ENCODE measurements at regions not wholly inside any gene's neighbourhood (a gene's known extent, or its start where the extent isn't known, plus 50 kb on each side); places are given as distances from the start of the nearest gene placed in this dataset.

- Histone ChIP-seq H3K27me3 (no peaks in the 10 kb centered on the region), H3K27ac (replicated peaks in 1 of 4) (no peak overlapping the region), H3K9me3 (no peaks in the 10 kb centered on the region), H3K4me3 (no peak overlapping the region), H3K36me3 (no peaks in the 10 kb centered on the region), H3K4me1 (peaks cover 0 to 5% (median 0%) of the 10 kb centered on the region in 4 donors)
- TF ChIP-seq POLR2AphosphoS5 (IDR thresholded peaks at IDR 0.05) (no peak), CTCF (IDR thresholded peaks at IDR 0.05) (no peak), EP300 (IDR thresholded peaks at IDR 0.05) (no peak), POLR2A (IDR thresholded peaks at IDR 0.05; ENCODE audit: low read depth) (no peak)
- WGBS = 80% methylated on average over 3 of the region's 3 CpGs
- intact Hi-C loops (cut with DNase I) = no loop called here
- DNase-seq (ENCODE audit: extremely low spot score) = no peak
Measured at GRCh38 chr9:2924380-2924768, 80.5 kb upstream of the PUM3 start.

DNA sequence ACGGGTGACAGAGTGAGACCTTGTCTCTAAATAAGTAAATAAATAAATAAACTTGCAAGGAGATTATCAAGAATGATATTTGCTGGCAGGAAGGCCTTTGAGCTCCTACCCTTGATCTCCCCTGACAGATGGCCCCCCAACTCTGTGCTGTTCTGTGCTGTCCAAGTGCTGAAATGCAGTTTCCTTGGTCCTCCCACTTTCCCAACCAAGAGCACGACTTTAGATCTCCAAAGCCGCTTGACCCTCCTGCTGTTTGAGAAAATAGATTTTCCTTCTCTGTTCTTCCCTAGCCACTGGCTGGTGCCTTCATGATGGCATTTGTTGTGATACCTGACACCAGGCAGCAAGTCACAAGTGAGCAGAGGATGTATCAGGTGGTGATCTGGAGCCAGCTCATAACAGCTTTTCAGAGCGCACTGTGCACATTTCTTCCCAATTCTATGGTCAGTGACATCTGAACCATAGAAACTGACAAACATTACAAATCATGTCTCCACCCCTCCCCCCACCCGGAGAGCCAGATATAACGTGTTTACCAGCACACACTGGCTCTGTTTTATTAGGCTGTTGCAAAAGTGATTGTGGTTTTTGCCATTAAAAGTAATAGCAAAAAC, 80.0 kb upstream of the PUM3 start:
- H3K9me3 ChIP-seq = no peaks in the 10 kb centered on the region
- no peak overlapping the region for H3K27ac ChIP-seq (replicated peaks in 1 of 4)
- H3K36me3 ChIP-seq = no peaks in the 10 kb centered on the region
- peaks cover 0 to 10% (median 0%) of the 10 kb centered on the region in 4 donors for H3K4me1 ChIP-seq
- DNase-seq (ENCODE audit: extremely low spot score) = no peak
- intact Hi-C loops (cut with DNase I) = no loop called here
- no peak overlapping the region for H3K4me3 ChIP-seq
- TF ChIP-seq POLR2AphosphoS5 (IDR thresholded peaks at IDR 0.05) (no peak), EP300 (IDR thresholded peaks at IDR 0.05) (no peak), CTCF (IDR thresholded peaks at IDR 0.05) (no peak), POLR2A (IDR thresholded peaks at IDR 0.05; ENCODE audit: low read depth) (no peak)
- 68% methylated on average over 6 of the region's 6 CpGs for WGBS
- no peaks in the 10 kb centered on the region for H3K27me3 ChIP-seq

DNA sequence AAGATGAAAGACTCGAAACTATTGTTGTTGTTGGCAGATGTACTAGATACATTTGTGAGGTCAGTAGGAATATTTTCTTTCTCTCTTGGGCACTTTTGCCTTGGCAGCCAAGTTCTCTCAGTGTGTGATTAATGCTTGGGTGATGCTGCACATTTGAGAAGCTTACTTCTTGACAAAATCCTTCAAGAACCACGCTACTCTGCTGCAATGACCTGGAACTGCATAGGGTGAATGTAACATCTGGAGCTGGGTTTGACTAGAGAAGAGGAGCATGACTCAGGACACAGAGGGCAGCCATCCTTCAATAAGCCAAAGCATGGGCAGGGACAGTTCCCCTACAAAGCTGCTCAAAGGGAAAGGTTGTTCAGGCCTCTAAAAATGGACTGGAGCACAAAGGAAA, 75.5 kb upstream of the PUM3 start:
- H3K4me1 ChIP-seq = peaks cover 0 to 10% (median 0%) of the 10 kb centered on the region in 4 donors
- H3K4me3 ChIP-seq = no peak overlapping the region
- intact Hi-C loops (cut with DNase I) = no loop called here
- no peak for DNase-seq (ENCODE audit: extremely low spot score)
- H3K9me3 ChIP-seq = no peaks in the 10 kb centered on the region
- WGBS = 22% methylated on average over 2 of the region's 2 CpGs
- no peaks in the 10 kb centered on the region for H3K36me3 ChIP-seq
- no peak overlapping the region for H3K27ac ChIP-seq (replicated peaks in 1 of 4)
- no peaks in the 10 kb centered on the region for H3K27me3 ChIP-seq
- TF ChIP-seq POLR2A (IDR thresholded peaks at IDR 0.05; ENCODE audit: low read depth) (no peak), EP300 (IDR thresholded peaks at IDR 0.05) (no peak), POLR2AphosphoS5 (IDR thresholded peaks at IDR 0.05) (no peak), CTCF (IDR thresholded peaks at IDR 0.05) (no peak)

DNA sequence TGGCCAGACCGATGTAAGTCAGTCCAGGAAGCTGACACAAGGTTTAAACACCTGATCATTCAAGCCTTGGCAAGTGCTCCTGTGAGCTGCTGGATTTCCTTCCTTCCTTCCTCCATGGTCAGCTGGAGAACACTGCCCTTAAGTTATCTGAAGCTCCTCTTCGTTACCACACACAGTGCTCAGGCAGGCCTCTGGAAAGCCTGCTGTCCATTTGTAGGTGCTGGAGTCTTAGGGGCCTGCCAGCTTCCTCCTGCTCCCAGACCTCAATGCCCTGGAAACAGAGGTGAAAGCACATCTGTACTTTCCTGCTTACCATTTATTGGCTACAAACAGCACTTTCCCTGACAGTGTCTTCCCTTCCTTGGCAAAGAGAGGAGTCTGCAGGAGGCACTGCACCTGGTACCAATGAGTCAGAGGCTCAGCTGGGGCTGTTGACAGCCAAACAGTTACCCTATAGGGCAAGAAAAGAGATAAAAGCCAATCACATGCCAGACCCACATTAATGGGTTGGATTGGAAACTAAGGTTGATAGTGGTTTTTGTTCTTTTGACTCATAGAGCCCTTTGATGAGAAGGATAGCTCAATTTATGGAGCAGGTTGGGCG, 72.6 kb upstream of the PUM3 start:
- H3K9me3 ChIP-seq = no peaks in the 10 kb centered on the region
- 63% methylated on average over 3 of the region's 3 CpGs for WGBS
- peaks cover 0 to 10% (median 0%) of the 10 kb centered on the region in 4 donors for H3K4me1 ChIP-seq
- DNase-seq (ENCODE audit: extremely low spot score) = no peak
- TF ChIP-seq CTCF (IDR thresholded peaks at IDR 0.05) = no peak
- TF ChIP-seq POLR2A (IDR thresholded peaks at IDR 0.05; ENCODE audit: low read depth) = no peak
- no peak for TF ChIP-seq POLR2AphosphoS5 (IDR thresholded peaks at IDR 0.05)
- TF ChIP-seq EP300 (IDR thresholded peaks at IDR 0.05) = no peak
- intact Hi-C loops (cut with DNase I) = no loop called here
- H3K4me3 ChIP-seq = no peak overlapping the region
- H3K36me3 ChIP-seq = no peaks in the 10 kb centered on the region
- no peak overlapping the region for H3K27ac ChIP-seq (replicated peaks in 1 of 4)
- H3K27me3 ChIP-seq = no peaks in the 10 kb centered on the region

- H3K27me3 ChIP-seq = no peaks in the 10 kb centered on the region
- no peak for DNase-seq (ENCODE audit: extremely low spot score)
- no peaks in the 10 kb centered on the region for H3K9me3 ChIP-seq
- H3K36me3 ChIP-seq = no peaks in the 10 kb centered on the region
- no peak for TF ChIP-seq CTCF (IDR thresholded peaks at IDR 0.05)
- TF ChIP-seq POLR2A (IDR thresholded peaks at IDR 0.05; ENCODE audit: low read depth) = no peak
- TF ChIP-seq EP300 (IDR thresholded peaks at IDR 0.05) = no peak
- TF ChIP-seq POLR2AphosphoS5 (IDR thresholded peaks at IDR 0.05) = no peak
- intact Hi-C loops (cut with DNase I) = no loop called here
- no peak overlapping the region for H3K4me3 ChIP-seq
- H3K4me1 ChIP-seq = no peaks in the 10 kb centered on the region
- no peak overlapping the region for H3K27ac ChIP-seq (replicated peaks in 1 of 4)
- 40% methylated on average over 2 of the region's 2 CpGs for WGBS
Measured at GRCh38 chr9:2913026-2913425, 69.1 kb upstream of the PUM3 start.
